ENCODE measurements at regions not wholly inside any gene's neighbourhood (a gene's known extent, or its start where the extent isn't known, plus 50 kb on each side); places are given as distances from the start of the nearest gene placed in this dataset.

GRCh38 chr15:75142499-75142898 is 59.2 kb upstream of the C15orf39 start:
- no peak overlapping the region for H3K4me3 ChIP-seq (replicated peaks in 1 of 3; ENCODE audit: insufficient read depth in 1 of 3, low read depth in 2 of 3, low read length in 3 of 3)
- H4K20me1 ChIP-seq (ENCODE audit: insufficient read depth, low read length), result no peaks in the 10 kb centered on the region
- no peak overlapping the region for H3K27ac ChIP-seq (ENCODE audit: extremely low read length, insufficient read depth, low read length)
- FAIRE-seq, result no peak
- in situ Hi-C loops (cut with HindIII; ENCODE audit: extremely low pct_ligation_motif_present, low pct_unique_long_range_greater_than_20kb), result no loop called here
- H3K9ac ChIP-seq (ENCODE audit: insufficient read depth, low read depth, low read length), result no peak overlapping the region
- no peak for ATAC-seq
- POLR2A ChIA-PET, result no interaction called here
- no peak overlapping the region for H2AFZ ChIP-seq (ENCODE audit: low read length)
- intact Hi-C loops (cut with micrococcal nuclease; ENCODE audit: unreplicated experiment), result no loop called here
- H3K4me2 ChIP-seq (ENCODE audit: low read depth, low read length), result no peak overlapping the region
- BruUV-seq (replicated peaks), result no TSS peak
- TF ChIP-seq ZNF850 (CRISPR knock-in tag; conservative IDR thresholded peaks at IDR 0.05) (no peak), ZNF431 (CRISPR knock-in tag; IDR thresholded peaks at IDR 0.05; ENCODE audit: borderline replicate concordance, low read depth) (no peak), ZNF616 (CRISPR knock-in tag; IDR thresholded peaks at IDR 0.05; ENCODE audit: low read depth) (peak; percentile 100), SIN3A (IDR thresholded peaks at IDR 0.05; ENCODE audit: borderline replicate concordance, low read depth, low read length) (no peak)
- no peaks in the 10 kb centered on the region for H3K27me3 ChIP-seq (ENCODE audit: control insufficient read depth in 1 of 2, insufficient read depth in 2 of 2, low read length in 2 of 2)
- 93% methylated on average over 3 of the region's 3 CpGs for WGBS (ENCODE audit: low lambda C conversion rate)
- peaks cover 88% of the 10 kb centered on the region for H3K4me1 ChIP-seq (ENCODE audit: insufficient read depth, low read length)
- CTCF ChIA-PET (ENCODE audit: low intra/inter-chr PET ratio, low total read pairs), result no interaction called here
- DNase-seq (ENCODE audit: low spot score), result no peak
- peaks cover 14% of the 10 kb centered on the region for H3K9me3 ChIP-seq (ENCODE audit: low read length)
- no peaks in the 10 kb centered on the region for H3K79me2 ChIP-seq (ENCODE audit: insufficient read depth, low read length)
- no peaks in the 10 kb centered on the region for H3K36me3 ChIP-seq (replicated peaks in 1 of 2; ENCODE audit: control insufficient read depth in 1 of 2, insufficient read depth in 2 of 2, low read length in 2 of 2)

- CTCF ChIA-PET (ENCODE audit: low intra/inter-chr PET ratio, low total read pairs), result no interaction called here
- H3K36me3 ChIP-seq (replicated peaks in 1 of 2; ENCODE audit: control insufficient read depth in 1 of 2, insufficient read depth in 2 of 2, low read length in 2 of 2), result no peaks in the 10 kb centered on the region
- no peak overlapping the region for H2AFZ ChIP-seq (ENCODE audit: low read length)
- H3K27me3 ChIP-seq (ENCODE audit: control insufficient read depth in 1 of 2, insufficient read depth in 2 of 2, low read length in 2 of 2), result no peaks in the 10 kb centered on the region
- no peak for FAIRE-seq
- H3K79me2 ChIP-seq (ENCODE audit: insufficient read depth, low read length), result no peaks in the 10 kb centered on the region
- no peak for ATAC-seq
- no peak overlapping the region for H3K4me2 ChIP-seq (ENCODE audit: low read depth, low read length)
- H3K4me1 ChIP-seq (ENCODE audit: insufficient read depth, low read length), result peaks cover 74% of the 10 kb centered on the region
- H3K27ac ChIP-seq (ENCODE audit: extremely low read length, insufficient read depth, low read length), result peak overlapping the region; percentile 71
- 0 out of 2 replicates have a peak, but pooled peaks have one; percentile 27 for TF ChIP-seq HNRNPL (IDR thresholded peaks at IDR 0.05; ENCODE audit: low read depth, low read length)
- TF ChIP-seq DBP (CRISPR knock-in tag; IDR thresholded peaks at IDR 0.05; ENCODE audit: not compliant biosample characterization), result no peak
- TF ChIP-seq ZNF768 (CRISPR knock-in tag; IDR thresholded peaks at IDR 0.05), result peak; percentile 20; the same call in 1 of the 2 replicates
- no peak for DNase-seq (ENCODE audit: low spot score)
- H4K20me1 ChIP-seq (ENCODE audit: insufficient read depth, low read length), result no peaks in the 10 kb centered on the region
- H3K9me3 ChIP-seq (ENCODE audit: low read length), result peaks cover 14% of the 10 kb centered on the region
- no peak overlapping the region for H3K9ac ChIP-seq (ENCODE audit: insufficient read depth, low read depth, low read length)
- 94% methylated on average over 5 of the region's 5 CpGs for WGBS (ENCODE audit: low lambda C conversion rate)
- POLR2A ChIA-PET, result interaction anchor here (0.9 to 2.8 kb wide), 9 partner anchors 10 to 120 kb away, joined by 3 to 28 read pairs (median 4); partner anchors contain the start of genes C15orf39 and PPCDC
- H3K4me3 ChIP-seq (replicated peaks in 1 of 3; ENCODE audit: insufficient read depth in 1 of 3, low read depth in 2 of 3, low read length in 3 of 3), result no peak overlapping the region
- intact Hi-C loops (cut with micrococcal nuclease; ENCODE audit: unreplicated experiment), result no loop called here
- in situ Hi-C loops (cut with HindIII; ENCODE audit: extremely low pct_ligation_motif_present, low pct_unique_long_range_greater_than_20kb), result no loop called here
- BruUV-seq (replicated peaks), result no TSS peak
These were observed 57.8 kb upstream of the C15orf39 start for GRCh38 chr15:75143738-75144334.

Measured in HepG2 (cell line).